SHP77 treated with DMSO at 0.1 percent for 48 hours (cell line): ENCODE measurements at regions not wholly inside any gene's neighbourhood (a gene's known extent, or its start where the extent isn't known, plus 50 kb on each side); places are given as distances from the start of the nearest gene placed in this dataset.

Source experiments
- DNase-seq: peaks from one replicate; lab custom pipeline; 2025; lab: John Stamatoyannopoulos, UW

DNA sequence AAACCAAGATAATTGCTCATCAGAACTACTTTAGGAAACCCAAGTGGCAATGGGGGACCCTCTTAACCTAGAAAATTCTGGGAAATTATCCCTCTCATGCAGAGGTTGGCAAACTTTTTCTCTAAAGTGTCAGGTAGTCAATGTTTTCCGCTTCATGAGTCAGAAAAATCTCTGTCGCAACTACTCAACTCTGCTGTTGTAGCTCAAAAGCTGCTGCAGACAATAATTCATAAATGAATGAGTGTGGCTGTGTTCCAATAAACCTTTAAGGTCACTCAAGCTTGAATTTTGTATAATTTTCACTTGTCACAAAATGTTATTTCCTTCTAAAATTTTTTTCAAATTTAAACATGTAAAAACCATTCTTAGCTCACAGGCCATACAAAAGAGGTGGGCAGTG, 193.4 kb upstream of the MID1 start:
- DNase-seq, result no peak

DNA sequence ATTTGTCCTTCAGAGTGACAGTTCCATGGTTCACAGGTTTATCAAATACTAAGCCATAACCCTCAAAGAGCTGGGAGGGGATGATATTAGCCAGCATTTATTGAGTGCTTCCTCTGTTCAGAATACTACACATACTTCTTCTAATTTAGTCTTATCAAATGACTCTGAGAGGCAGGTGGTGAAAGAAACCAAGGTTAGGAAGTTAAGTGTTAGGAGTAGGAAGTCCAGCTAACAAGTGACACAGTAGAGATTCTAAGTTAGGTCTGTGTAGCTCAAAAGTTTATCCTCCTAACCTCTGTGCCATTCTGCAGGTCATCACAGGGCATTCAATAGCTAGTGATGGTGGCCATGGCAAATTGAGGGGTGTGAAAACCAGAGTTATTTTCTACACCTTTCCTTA, 198.3 kb upstream of the MID1 start:
- no peak for DNase-seq

DNA sequence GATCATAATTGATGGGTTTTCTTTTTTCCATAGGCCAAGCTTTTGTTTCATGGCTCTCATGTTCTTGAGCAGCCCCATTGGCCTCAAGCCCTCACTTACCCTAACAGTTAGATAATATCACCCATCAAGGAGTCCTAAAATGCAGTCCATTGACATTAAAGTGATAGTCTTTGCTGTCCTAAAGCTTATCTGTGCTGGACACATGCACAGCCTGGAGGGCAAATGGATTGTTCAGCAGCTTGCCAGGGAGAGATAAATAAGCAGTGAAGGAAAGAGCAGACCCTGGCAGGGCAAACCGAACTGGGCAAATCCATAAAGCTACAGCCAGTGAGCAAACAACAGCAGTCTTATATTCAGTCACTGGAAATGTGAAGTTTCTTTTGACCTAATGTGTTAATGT, 199.6 kb upstream of the MID1 start:
- no peak for DNase-seq

- DNase-seq, result no peak
Measured at GRCh38 chrX:10821293-10821692, 200.9 kb upstream of the MID1 start.

DNA sequence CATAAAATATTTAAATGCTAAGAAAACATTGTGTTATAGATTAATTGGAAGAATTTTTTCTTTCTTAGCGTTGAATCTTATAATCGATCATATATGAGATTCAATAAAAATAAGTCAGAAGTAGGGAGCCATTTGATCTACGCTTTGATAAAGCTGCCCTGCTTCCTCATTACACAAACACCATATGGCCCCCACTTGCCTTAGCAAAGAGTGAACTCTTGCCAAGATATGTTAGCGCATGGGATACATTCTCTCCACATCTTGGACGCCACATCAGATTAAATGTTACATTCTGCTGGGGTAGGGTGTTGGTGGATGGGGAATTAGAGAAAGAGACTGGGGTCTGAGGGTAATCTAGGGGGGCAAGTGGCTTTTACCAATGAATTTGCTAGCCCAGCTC, 207.7 kb upstream of the MID1 start:
- no peak for DNase-seq

DNA sequence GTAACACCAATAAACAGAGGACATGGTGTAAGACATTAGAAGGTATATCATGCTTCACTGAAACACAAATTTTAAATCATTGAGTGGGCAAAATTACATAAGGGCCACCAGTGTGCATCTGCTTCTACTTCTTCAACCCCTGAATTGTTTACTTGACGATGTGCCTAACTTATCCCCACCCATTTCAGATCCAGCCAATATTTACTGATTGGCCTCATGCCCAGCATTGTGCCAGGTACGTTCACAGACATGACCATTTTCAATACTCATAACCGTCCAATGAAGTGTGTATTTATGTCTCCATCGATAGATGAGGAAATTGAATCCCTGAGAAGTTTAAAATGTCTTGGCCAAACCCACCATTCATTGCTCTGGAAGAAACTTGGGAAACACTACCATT, 208.3 kb upstream of the MID1 start:
- peak; percentile 41 for DNase-seq

GRCh38 chrX:10831716-10832502, 211.5 kb upstream of the MID1 start:
- no peak for DNase-seq

GRCh38 chrX:10833299-10834169, 213.1 kb upstream of the MID1 start:
- peak; percentile 21 for DNase-seq

- DNase-seq, result no peak
Measured at GRCh38 chrX:10841579-10841978, 221.2 kb upstream of the MID1 start.

- DNase-seq, result no peak
Measured at GRCh38 chrX:10842646-10843045, 222.3 kb upstream of the MID1 start.

DNA sequence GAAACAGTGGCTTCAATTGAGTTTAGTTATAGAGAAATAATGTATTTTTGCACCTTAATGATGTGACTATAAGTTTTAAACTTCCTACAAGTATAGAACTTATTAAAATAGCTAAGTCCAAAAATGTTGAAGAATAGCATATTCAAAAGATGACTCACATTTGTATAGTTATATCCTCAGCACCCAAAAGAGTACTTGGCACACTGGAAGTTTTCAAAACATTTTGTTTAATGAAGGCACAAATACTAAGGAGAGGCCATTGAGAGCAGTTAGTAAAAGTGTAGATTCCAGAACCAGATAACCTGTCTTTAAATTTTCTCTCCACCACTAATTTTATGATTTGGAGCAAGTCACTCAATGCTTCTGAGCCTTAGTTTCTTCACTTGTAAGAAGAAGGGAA, 226.9 kb upstream of the MID1 start:
- no peak for DNase-seq

- DNase-seq, result no peak
Measured at GRCh38 chrX:10851809-10852208, 231.4 kb upstream of the MID1 start.

DNA sequence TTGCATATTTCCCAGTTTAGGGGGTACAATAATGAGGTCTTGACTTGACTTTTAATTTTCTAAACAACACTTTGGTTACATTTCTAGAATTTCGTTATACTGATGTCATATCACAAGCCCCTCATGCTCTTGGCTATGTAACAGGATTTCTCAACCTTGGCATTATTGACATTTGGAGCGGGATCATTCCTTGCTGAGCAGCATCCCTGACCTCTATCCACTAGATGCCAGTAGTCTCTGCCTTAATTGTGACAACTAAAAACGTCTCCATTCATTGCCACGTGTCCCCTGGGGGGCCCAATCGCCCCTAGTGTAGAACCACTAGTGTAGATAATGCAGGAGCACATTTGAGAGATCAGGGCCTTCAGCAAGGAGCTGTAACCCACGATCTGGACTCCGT, 234.2 kb upstream of the MID1 start:
- DNase-seq, result no peak

DNA sequence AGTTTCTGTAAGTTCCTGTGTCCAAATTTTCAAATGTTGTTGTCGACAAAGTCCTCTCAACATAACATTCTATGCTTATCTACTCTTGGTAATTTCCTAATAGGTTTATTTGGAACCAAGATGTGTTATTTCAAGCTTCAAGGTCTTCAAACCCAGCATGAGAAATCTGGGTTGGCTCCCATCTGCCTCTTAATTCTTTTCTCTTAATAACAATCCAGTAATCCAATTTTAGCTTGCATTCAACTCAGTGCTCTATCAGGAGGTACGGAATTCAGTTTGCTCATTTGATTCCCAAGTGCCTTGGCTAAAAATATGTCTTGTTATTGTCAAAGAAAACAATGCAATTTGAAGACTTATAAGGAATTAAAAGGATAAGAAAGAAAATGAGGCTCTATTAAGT, 235.5 kb upstream of the MID1 start:
- no peak for DNase-seq

- DNase-seq, result no peak
Measured at GRCh38 chrX:10856797-10857196, 236.4 kb upstream of the MID1 start.

GRCh38 chrX:10859353-10859752, 239.0 kb upstream of the MID1 start:
- DNase-seq, result no peak

DNA sequence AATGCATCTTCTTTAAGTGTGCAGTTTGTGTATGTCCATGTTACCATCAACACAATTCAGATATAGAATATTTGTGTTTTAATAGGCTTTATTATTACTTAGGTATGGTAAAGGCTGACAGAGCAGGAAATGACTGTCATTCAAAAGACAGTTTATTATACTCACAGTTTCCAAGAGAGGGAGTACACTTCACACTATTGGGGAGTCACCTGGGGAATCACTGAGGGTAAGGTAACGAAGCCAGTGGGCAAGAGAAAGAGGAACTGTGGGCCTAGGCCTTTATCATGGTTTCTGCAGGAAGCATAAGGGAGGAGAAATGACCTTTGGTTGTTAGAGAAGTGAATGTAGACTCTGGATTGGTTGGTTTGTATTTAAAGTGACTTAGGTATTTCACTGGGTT, 235.1 kb upstream of the HCCS start:
- no peak for DNase-seq

GRCh38 chrX:10882484-10882883, 228.6 kb upstream of the HCCS start:
- no peak for DNase-seq

GRCh38 chrX:10884246-10884645, 226.9 kb upstream of the HCCS start:
- no peak for DNase-seq

- DNase-seq, result no peak
Measured at GRCh38 chrX:10892621-10893225, 218.4 kb upstream of the HCCS start.

DNA sequence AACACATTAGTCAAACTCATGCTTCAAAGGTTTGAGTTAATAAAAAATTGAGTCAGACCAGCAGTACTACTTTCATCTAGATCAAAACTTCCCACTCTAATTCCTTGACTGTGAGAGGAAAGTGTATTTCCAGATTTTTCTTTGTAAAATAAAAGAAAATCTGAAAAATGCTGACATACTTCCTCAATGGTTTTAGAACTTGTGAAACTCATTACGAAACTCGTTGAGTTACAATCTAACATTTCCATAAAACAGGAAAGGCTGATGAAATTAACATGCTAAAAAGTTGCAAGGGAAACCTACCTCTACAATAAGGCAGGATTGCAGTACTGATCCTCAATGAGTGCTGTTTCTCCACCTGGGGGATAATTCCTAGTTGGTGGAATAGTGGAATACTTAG, 217.8 kb upstream of the HCCS start:
- no peak for DNase-seq

- DNase-seq, result no peak
Measured at GRCh38 chrX:10893976-10894375, 217.2 kb upstream of the HCCS start.

GRCh38 chrX:10897768-10898167, 213.4 kb upstream of the HCCS start:
- no peak for DNase-seq
